ENCODE measurements at regions not wholly inside any gene's neighbourhood (a gene's known extent, or its start where the extent isn't known, plus 50 kb on each side); places are given as distances from the start of the nearest gene placed in this dataset.

DNA sequence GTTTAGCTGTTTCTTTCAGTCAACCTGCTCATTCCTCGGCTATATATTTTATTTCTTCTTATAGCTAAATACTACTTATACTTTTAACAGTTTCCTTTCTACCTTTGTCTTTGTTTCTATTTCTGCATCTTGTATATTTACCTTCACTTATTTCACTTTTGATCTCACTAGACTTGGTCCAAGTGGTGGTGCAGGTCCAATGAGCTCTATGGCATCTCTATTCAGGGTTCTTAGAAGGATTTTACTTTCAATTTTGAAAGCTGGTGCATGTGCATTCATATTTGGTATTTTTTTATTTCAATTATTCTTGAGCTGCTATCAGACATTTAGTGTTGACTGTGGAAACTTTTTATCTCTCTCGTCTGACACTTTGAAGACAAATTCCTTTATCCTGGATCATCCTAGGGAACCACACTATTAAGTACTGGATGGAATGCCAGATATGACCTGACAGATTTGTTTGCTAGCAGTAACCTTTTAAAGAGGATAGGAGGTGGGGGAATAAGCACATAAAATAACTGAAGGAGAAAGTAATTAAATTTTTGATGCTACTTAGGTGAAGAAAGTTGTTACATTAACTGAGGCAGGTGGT lies 123.1 kb upstream of the PJA2 start:
- DNase-seq, result no peak

- no peak for DNase-seq
Observed at GRCh38 chr5:109531262-109531661, 121.5 kb upstream of the PJA2 start.

GRCh38 chr5:109529987-109530386 lies 120.2 kb upstream of the PJA2 start:
- DNase-seq, result no peak

- peak in 8 of 56 donors; percentile 0 to 12 (median 2) for DNase-seq
Observed at GRCh38 chr5:109529520-109529919, 119.7 kb upstream of the PJA2 start.

- no peak for DNase-seq
Observed at GRCh38 chr5:109524555-109524954, 114.8 kb upstream of the PJA2 start.

- no peak for DNase-seq
Observed at GRCh38 chr5:109524026-109524425, 114.3 kb upstream of the PJA2 start.

GRCh38 chr5:109522404-109522803 lies 112.6 kb upstream of the PJA2 start:
- DNase-seq, result no peak

GRCh38 chr5:109519416-109519815 lies 109.6 kb upstream of the PJA2 start:
- no peak for DNase-seq

DNA sequence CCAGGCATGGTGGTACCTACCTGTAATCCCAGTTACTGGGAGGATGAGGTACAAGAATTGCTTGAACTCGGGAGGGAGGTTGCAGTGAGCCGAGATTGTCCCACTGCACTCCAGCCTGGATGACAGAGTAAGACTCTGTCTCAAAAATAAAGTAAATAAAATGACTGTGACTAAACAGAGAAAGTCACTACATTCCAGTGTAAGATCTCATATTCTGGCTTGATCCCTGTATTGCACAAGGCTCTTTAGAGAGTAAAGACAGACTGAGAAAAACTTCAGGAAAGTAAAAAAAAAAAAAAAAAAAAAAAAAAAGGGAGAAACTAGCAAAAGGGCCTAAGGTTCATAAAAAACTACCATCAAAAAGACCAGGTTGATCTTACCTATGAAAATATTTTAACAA lies 106.6 kb upstream of the PJA2 start:
- DNase-seq, result no peak

GRCh38 chr5:109511980-109512734 lies 102.4 kb upstream of the PJA2 start:
- DNase-seq, result no peak

DNA sequence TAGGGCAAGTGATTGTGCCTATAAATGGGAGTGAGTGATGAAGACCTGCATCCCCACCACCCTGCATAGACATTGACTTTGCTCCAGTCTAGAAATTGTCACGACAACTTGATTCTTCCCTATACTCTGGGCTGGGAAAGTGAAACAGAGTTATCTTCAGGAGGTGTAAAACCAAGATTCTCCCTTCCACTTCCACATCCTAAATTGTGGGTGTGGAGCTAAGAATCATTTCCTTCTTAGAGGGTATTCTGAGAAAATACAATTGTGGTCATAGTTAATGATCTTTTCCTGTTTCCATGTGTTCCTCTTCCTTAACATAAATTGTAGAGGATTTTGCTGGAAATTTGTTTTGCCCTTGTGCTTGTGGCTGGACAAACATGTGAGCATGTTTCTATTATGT lies 96.8 kb upstream of the PJA2 start:
- DNase-seq, result no peak

DNA sequence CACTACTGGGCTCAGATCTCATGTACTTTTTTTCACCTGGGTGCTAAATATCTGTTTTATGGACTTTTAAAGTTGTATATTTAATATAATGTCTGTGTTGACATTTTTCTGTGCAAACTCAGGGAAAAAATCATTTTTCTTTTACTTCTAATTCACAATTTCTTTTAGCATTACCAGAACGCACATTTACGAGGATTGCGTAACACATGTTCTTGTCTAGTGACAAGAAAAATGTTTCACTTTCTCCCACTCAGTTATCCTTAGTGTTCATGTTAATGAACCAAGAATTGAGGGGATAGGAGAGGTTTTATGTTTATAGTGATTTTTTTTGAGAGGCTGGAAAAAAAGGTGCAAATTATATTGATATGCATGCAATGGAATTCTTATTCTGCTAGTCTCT lies 86.3 kb upstream of the PJA2 start:
- peak in 1 of 56 donors; percentile 4 for DNase-seq

- no peak for DNase-seq
Observed at GRCh38 chr5:109487753-109488420, 78.1 kb upstream of the PJA2 start.

DNA sequence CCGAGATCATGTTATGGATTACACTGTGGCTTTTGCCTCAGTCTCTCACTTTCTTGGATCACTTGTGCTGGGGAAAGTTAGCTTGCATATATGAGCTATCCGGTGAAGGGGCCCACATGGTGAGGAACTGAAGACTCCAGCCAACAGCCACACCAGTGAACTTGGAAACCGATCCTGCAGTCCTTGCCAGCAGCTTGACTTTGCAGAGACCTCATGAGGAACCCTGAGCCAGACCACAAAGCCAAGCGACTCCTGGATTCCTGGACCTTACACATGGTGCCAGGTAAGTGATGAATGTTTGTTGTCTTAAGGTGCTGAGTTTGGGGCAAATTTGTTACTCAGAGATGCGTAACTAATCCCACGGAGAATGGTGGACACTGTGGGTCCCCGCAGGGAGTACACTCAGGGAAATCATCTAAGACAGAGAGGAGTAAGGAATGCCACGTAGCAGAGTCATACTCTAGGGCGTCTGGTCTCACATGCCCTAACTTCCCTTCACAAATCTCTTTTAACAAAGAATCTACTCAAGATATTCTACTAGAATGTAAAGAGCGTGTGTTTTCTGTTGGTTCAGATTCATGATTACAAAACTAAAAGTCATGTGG lies 76.5 kb upstream of the PJA2 start:
- DNase-seq, result no peak

GRCh38 chr5:109485030-109485429 lies 75.3 kb upstream of the PJA2 start:
- peak in 48 of 56 donors; percentile 4 to 78 (median 34) for DNase-seq

- DNase-seq, result no peak
Observed at GRCh38 chr5:109484597-109484996, 74.8 kb upstream of the PJA2 start.

DNA sequence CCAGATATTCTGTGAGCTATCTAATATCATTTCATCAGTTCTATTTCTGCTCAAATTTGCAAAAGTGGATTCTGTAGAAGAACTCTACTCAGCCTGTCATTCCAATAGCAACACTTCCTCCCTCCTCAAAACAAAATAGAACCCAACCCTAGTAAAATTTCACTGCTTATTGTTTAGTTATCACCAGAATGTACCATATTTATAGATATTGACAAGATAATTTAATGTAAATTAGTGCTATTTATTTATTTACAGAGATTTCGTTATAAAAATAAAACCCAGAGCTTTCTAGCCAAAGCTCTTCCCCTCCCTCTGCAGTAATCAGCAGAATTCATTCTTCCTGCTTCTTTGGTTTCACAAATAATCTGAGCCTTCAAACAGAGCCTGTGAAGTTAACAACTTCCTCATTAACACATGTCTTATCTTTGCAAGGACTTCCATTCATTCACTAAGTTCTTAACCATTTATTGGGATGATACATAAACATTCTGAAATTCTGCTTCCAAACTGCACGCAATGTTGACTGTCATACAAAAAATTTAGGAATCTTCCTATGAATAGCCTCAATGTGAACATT lies 73.7 kb upstream of the PJA2 start:
- no peak for DNase-seq

DNA sequence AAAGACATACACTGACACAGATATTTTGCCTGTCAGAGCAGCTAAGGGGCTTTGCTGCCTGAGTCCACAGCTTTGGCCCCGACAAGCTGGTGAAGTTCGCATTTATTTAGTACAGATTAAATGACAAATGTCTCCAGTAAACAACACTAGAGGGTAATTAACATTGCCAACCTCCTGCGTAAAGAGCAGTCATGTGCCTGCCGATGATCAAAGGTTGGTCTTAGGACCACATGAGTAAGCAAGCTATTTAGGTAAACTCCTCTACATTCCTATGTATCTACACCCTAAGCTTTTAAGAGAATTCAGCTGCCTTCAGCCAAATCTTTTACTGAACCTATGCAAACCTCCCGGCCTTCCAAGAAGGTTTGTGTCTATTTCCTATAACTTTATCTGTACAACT lies 73.0 kb upstream of the PJA2 start:
- no peak for DNase-seq

- no peak for DNase-seq
Observed at GRCh38 chr5:109479260-109479860, 69.6 kb upstream of the PJA2 start.

DNA sequence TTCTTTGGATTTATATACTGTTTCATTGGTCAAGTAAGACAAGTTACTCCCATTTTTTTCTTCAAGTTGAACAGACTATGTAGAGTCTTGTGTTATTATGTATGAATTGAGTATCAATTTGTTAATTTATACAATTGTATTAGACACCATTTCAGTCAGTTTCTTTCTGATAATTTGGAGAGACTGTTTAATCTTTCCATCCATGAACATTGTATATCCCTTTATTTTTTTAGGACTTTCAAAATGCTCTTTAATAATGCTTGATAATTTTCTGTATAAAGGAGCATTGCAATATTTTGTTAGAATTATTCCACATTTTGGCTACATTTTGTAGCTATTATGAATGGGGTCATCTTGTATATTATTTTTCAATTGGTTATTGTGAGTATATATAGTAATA lies 69.1 kb upstream of the PJA2 start:
- DNase-seq, result no peak

DNA sequence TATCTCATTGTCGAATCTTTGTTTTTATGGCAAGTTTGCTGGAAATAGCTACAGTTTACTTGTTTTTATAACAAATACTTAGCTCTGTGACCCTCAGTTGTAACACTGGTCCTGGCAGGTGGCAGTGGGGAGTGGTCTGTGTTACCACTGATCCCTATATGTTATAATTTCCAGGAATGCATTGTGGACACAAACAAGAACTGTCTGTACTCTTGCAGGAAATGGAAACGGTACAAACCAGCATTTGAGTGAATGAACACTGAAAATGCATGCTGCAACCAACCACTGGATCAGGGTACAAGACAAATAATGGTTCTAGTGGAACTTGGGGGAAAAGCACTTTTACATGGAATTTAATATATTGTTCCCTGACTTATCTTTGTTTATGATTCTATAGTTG lies 66.5 kb upstream of the PJA2 start:
- DNase-seq, result no peak

Measured in nucleus accumbens (tissue), 56 donors.